MCF 10A (cell line): ENCODE measurements at regions not wholly inside any gene's neighbourhood (a gene's known extent, or its start where the extent isn't known, plus 50 kb on each side); places are given as distances from the start of the nearest gene placed in this dataset.

Experiments used
- BruUV-seq: library from RNA; stranded (reverse); fragments of 400-500 nt; replicated peaks from 2 replicates; lab custom pipeline; 2021; lab: Mats Ljungman, UMichigan
- CTCF ChIA-PET: fragments of 300-600 bp; sonication (Branson Sonifier 250); formaldehyde crosslinking; extraction: SDS; loops from one replicate; lab custom pipeline; 2021; ENCODE audit warnings: antibody characterized with exemption, inconsistent platforms; lab: Yijun Ruan, JAX
- POLR2A ChIA-PET: fragments of 300-600, 350-650 bp; sonication (Branson Sonifier 250); formaldehyde crosslinking; extraction: SDS; loops from one replicate; lab custom pipeline; 2020; ENCODE audit warnings: antibody characterized with exemption, inconsistent platforms; lab: Yijun Ruan, JAX
- DNase-seq: peaks from one replicate; pipeline ENCODE4 v3.0.0-alpha.2; 2018; ENCODE audit not compliant: unreplicated experiment
- H3K27ac Mint-ChIP-seq: one replicate; pipeline ENCODE4 v1.8.0; 2022; ENCODE audit warnings: mild to moderate bottlenecking, low read depth, mixed read lengths; ENCODE audit not compliant: unreplicated experiment
- H3K27me3 Mint-ChIP-seq: one replicate; pipeline ENCODE4 v1.8.0; 2022; ENCODE audit warnings: mixed read lengths; ENCODE audit not compliant: insufficient read depth, unreplicated experiment
- H3K36me3 Mint-ChIP-seq: one replicate; pipeline ENCODE4 v1.8.0; 2022; ENCODE audit warnings: mild to moderate bottlenecking, moderate library complexity, mixed read lengths; ENCODE audit not compliant: insufficient read depth, unreplicated experiment
- H3K4me1 Mint-ChIP-seq: one replicate; pipeline ENCODE4 v1.8.0; 2022; ENCODE audit warnings: mixed read lengths; ENCODE audit not compliant: insufficient read depth, unreplicated experiment
- H3K4me3 Mint-ChIP-seq: one replicate; pipeline ENCODE4 v1.8.0; 2022; ENCODE audit warnings: mild to moderate bottlenecking, moderate library complexity, mixed read lengths; ENCODE audit not compliant: unreplicated experiment
- H3K9me3 Mint-ChIP-seq: one replicate; pipeline ENCODE4 v1.8.0; 2022; ENCODE audit warnings: mixed read lengths; ENCODE audit not compliant: unreplicated experiment
- CTCF ChIP-seq: fragments of 200-600 bp; IDR thresholded peaks from one replicate; pipeline ENCODE4 v1.8.0; 2022; ENCODE audit warnings: antibody characterized with exemption, mild to moderate bottlenecking; ENCODE audit not compliant: unreplicated experiment
- intact Hi-C: fragments of 100-400 bp; cut with micrococcal nuclease; formaldehyde crosslinking; loops from 2 replicates; pipeline ENCODE4 v1.14.1; 2022

DNA sequence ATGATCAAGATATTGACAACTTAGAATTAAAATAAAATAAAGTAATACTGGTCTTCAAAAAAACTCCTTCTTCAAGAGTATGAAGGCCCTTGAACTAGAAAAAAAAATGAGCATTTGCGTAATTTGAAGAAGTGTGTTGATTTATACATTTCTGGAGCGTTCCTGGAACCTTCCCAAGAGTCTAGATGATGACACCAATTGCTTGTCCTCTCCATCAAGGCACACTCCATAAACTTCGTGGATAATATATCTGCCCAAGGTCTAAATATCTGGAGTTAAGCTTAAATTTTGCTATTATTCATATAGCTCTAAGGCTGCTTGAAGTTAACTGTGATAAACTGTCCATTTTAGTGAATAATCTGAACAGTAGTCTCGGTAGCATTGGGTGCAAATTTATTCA, 361.3 kb upstream of the CNTN5 start:
- CTCF ChIA-PET, result no interaction called here

DNA sequence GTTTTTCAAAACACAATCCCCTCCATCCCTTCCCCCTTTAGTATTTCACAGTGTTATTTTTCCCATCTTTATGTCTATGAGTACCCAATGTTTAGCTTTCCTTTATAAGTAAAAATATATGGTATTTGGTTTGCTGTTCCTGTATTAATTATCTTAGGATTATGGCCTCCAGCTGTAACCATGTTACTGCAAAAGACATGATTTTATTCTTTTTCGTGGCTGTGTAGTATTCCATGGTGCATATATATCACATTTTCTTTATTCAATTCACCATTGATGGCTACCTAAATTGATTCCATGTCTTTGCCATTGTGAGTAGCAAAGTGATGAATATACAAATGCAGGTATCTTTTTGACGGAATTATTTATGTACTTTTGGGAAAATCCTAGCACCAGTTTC, 346.4 kb upstream of the CNTN5 start:
- Mint-ChIP-seq H3K27me3 (peaks cover 26% of the 10 kb centered on the region), H3K4me3 (no peak overlapping the region), H3K27ac (no peak overlapping the region), H3K9me3 (no peaks in the 10 kb centered on the region), H3K36me3 (no peaks in the 10 kb centered on the region), H3K4me1 (no peaks in the 10 kb centered on the region)
- intact Hi-C loops, result no loop called here
- TF ChIP-seq CTCF, result no peak
- ChIA-PET POLR2A (no interaction called here), CTCF (no interaction called here)
- no TSS peak for BruUV-seq
- DNase-seq, result no peak

More for the DNA sequence above, 361.3 kb upstream of the CNTN5 start:
- Mint-ChIP-seq H3K27ac (no peak overlapping the region), H3K9me3 (no peaks in the 10 kb centered on the region), H3K36me3 (no peaks in the 10 kb centered on the region), H3K4me1 (no peaks in the 10 kb centered on the region), H3K27me3 (no peaks in the 10 kb centered on the region), H3K4me3 (no peak overlapping the region)
- no peak for DNase-seq
- intact Hi-C loops, result no loop called here
- POLR2A ChIA-PET, result no interaction called here
- no TSS peak for BruUV-seq
- no peak for TF ChIP-seq CTCF

DNA sequence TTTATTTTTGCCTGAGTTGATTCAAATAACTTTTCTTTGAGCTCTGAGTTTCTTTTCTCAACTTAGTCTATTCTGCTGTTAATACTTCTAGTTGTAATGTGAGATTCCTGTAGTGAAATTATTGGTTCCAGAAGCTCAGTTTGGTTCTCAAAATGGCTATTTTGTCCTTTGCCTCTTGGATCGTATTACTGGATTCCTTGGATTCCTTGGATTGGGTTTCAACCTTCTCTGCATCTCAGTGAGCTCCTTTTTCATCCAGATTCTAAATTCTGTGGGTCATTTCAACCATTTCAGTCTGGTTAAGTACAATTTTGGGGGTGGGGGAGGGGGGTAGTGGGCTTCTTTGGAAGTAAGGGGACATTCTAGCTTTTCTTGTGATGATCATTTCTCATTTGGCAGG, 341.1 kb upstream of the CNTN5 start:
- intact Hi-C loops, result no loop called here
- ChIA-PET CTCF (interaction anchor here (0.6 kb wide), 1 partner anchor 27 kb away, joined by 3 read pairs; no protein-coding TSS in a partner anchor), POLR2A (no interaction called here)
- Mint-ChIP-seq H3K27me3 (peaks cover 9% of the 10 kb centered on the region), H3K36me3 (no peaks in the 10 kb centered on the region), H3K27ac (no peak overlapping the region), H3K4me1 (no peaks in the 10 kb centered on the region), H3K4me3 (no peak overlapping the region), H3K9me3 (no peaks in the 10 kb centered on the region)
- DNase-seq, result no peak
- no peak for TF ChIP-seq CTCF
- BruUV-seq, result no TSS peak

DNA sequence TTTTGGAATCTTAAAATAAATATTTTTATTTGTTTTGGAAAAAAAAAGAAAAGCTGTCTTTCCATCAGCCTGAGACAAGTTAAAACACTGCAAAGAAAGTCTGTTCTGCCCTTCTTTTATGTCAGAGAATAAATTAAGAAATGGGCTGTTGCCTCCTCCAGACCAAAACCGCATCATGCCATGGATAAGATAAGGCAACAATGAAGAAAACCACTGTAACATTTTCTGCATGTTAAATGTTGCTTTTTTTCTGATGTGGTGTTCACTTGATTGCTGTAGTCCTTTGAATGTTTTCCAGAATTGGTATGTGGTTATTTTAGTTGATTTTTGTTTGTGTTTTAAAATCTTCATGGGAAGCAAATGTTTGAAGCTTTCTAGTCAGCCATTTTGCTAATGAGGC, 319.2 kb upstream of the CNTN5 start:
- Mint-ChIP-seq H3K27ac (no peak overlapping the region), H3K4me1 (no peaks in the 10 kb centered on the region), H3K27me3 (peaks cover 14% of the 10 kb centered on the region), H3K36me3 (no peaks in the 10 kb centered on the region), H3K4me3 (no peak overlapping the region), H3K9me3 (no peaks in the 10 kb centered on the region)
- DNase-seq, result no peak
- TF ChIP-seq CTCF, result no peak
- BruUV-seq, result no TSS peak
- intact Hi-C loops, result no loop called here
- POLR2A ChIA-PET, result no interaction called here
- CTCF ChIA-PET, result no interaction called here
